A204.1 (cell line): ENCODE measurements at regions not wholly inside any gene's neighbourhood (a gene's known extent, or its start where the extent isn't known, plus 50 kb on each side); places are given as distances from the start of the nearest gene placed in this dataset.

ENCODE experiments used
- FAIRE-seq: peaks from 2 replicates; lab custom pipeline; 2012; peaks lifted over from hg19 to GRCh38; lab: Jason Lieb, UNC

- FAIRE-seq: no peak
Observed at GRCh38 chr3:1696669-1697275, 401.9 kb upstream of the CNTN4 start.

GRCh38 chr3:1699361-1699920 is 399.2 kb upstream of the CNTN4 start:
- FAIRE-seq: no peak

DNA sequence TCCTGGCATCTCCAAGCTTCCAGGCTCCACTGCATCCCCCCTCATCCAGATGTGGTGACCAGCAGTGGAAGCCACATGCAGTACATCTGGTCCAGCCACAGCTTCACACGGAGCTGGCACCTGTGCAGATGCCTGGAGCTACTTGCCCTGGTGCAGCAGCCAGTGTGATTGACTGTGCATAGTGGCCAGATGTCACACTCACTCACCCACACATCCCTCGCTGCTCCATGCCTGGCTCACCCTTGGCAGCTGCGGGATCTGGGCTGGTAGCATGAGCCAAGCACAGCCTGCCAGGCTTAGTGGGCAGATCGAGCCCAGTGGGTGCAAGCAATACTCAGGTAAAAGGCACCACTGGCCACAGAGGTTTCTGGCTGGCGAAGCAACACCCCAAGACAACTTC is 398.0 kb upstream of the CNTN4 start:
- FAIRE-seq: no peak

- FAIRE-seq: no peak
Observed at GRCh38 chr3:1703169-1703568, 395.5 kb upstream of the CNTN4 start.

DNA sequence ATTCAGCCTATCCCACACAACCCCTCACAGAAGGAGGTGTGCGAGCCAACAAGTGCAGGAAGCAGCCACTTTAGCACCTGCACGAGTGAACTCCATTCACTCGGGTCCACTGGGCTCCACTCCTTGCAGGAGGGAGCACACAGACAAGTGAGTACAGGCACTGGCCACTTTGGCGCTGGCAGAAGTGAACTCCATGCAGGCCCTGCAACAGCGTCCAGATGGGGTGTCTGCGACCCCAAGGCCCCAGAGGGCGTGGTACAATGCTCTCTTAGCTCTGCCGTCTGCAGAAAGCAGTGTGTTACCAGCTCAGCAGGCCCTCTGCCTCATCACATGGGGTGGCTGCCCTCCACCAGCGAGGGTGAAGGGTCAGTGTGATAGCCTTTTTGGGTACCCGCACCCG is 388.0 kb upstream of the CNTN4 start:
- no peak for FAIRE-seq

- no peak for FAIRE-seq
Observed at GRCh38 chr3:1717524-1717923, 381.1 kb upstream of the CNTN4 start.

- no peak for FAIRE-seq
Observed at GRCh38 chr3:1723726-1724125, 374.9 kb upstream of the CNTN4 start.

GRCh38 chr3:1726741-1727140 is 371.9 kb upstream of the CNTN4 start:
- FAIRE-seq: no peak

DNA sequence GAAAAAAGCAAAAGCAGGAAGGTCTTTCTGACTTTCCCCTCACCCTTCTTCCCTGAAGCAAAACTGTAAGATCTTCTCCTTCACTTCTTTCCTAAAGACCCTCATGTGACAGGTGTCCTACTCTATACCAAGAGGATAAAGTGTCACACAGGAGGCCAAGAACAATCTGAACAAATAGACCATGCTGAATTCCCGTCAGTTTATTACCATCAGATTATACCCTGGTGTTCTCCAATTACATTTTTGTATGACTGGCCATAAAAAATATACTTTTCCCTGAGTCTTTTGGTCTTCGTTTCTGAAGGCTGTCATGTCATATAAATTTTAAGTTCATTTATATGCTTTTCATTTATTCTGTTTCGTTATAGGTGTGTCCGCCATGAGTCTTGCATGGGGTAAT is 371.4 kb upstream of the CNTN4 start:
- FAIRE-seq: no peak

GRCh38 chr3:1728510-1728909 is 370.2 kb upstream of the CNTN4 start:
- FAIRE-seq: no peak

GRCh38 chr3:1734494-1735122 is 364.1 kb upstream of the CNTN4 start:
- no peak for FAIRE-seq

DNA sequence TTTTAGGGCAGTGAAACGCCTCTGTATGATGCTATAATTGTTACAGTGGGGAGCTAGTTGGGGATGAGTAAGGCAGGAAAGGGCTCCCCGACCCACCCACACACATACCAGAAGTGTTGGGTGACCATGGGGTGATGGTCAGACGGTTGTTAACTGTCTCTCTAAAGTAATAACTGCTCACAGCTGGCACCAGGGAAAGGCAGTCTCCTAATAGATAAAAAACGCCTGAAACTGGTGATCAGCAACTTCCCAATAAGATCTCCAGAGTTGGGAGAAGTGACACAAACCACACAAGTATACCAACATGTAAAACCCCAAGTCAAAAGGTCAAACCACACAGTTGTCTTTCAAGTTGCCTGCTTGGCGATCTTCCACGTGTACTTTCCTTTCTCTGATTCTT is 346.5 kb upstream of the CNTN4 start:
- FAIRE-seq: no peak

DNA sequence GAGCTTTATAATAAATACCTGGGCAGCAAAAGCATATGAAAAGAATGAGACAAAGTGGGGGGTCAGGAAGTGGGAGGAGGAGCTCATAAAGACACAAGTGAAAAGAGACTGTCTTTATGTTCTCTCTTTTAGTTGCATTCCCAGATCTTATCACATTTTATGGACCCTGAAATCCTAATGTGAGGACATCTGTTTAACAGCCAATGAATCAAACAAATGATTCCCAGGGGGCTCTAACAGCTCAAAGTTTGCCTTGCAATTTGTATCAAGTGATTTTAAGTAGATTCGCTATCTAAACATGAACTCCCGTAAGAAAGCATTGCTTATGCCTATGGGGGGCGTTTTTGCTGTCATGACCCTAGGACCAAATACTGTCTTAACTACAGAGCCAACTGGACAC is 332.3 kb upstream of the CNTN4 start:
- no peak for FAIRE-seq

- no peak for FAIRE-seq
Observed at GRCh38 chr3:1773679-1774078, 325.0 kb upstream of the CNTN4 start.

GRCh38 chr3:1774597-1774996 is 324.1 kb upstream of the CNTN4 start:
- no peak for FAIRE-seq

- FAIRE-seq: no peak
Observed at GRCh38 chr3:1775321-1775720, 323.3 kb upstream of the CNTN4 start.

DNA sequence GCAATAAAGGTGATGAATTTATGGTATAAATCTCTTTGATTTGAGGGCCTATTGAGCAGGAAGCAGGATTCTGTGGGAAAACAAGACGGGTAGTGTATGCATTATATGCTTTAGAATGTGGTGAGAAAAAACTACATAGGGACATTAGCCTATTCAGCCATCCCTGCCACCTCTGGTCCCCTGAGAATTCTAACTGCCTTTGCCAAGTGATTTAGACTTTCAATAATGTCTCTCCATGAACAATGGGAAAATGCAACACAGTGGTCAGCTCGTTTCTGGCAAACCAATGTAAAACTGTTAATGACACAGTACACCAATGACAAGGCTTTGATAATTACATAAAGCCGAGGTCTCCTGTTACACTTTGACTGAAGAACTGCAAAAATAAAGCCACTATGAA is 314.7 kb upstream of the CNTN4 start:
- FAIRE-seq: no peak

DNA sequence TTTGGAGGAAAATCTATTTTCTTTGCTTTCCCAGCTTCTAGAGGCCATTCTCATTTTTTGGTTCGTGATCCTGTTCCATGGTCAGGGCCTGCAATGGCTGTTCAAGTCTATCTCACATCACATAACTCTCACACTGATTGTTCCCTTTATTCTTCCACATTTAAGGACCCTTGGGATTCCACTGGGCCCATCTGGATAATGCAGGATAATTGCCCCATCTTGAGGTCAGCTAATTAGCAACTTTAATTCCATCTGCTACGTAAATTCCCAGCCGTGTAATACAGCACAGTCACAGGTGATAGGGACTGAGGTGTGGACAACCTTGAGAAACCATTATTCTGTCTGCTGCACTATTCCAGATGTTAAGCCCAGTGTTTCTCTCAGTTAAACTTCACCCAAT is 311.6 kb upstream of the CNTN4 start:
- no peak for FAIRE-seq

GRCh38 chr3:1792466-1792865 is 306.2 kb upstream of the CNTN4 start:
- FAIRE-seq: no peak

DNA sequence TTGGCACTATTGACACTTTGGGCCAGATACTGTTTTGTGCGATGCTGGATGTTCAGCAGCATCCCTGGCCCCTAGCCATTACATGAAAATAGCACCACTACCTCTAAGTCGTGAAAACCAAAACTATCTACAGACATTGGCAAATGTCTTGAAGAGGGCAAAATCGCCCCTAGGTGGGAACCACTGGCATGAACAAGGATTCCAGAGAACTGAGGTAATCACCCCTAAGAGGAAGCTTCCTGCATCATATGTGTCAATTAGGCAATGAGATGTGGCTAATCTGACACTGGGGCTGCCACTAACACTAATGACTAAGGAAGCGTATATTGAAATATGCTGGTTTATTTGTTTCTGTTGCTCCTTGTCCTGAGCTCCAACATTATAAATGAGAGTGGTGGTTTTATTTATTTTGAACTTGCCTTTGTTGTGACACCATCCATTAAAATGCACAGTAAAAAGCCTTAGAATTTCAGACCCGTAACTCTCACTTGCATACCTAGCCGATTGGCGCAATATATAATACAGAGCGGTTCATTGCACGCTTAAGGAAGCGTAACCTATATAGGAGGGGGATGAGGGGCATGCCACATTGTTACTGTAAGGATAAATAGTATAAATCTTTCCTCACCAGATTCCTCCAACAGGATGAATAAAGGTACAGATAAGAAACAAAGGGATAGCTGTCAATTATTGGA is 299.8 kb upstream of the CNTN4 start:
- FAIRE-seq: no peak

DNA sequence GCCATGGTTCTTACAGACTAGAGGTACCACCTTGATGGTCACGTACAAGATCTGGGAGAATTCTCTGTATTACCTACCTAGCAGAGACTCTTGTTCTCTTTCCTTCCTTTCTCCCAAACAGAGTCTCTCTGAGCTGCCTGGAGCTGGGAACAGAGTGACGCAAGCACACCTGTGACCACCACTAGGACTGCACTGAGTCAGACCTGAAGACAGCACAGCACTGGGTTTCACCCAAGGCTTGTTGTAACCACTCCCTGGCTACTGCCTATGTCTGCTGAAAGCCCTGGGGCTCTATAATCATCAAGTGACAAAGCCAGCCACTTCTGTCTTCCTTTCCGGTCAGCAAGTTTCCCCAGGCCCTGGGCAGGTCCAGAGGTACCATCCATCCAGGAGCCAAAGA is 293.3 kb upstream of the CNTN4 start:
- FAIRE-seq: no peak

DNA sequence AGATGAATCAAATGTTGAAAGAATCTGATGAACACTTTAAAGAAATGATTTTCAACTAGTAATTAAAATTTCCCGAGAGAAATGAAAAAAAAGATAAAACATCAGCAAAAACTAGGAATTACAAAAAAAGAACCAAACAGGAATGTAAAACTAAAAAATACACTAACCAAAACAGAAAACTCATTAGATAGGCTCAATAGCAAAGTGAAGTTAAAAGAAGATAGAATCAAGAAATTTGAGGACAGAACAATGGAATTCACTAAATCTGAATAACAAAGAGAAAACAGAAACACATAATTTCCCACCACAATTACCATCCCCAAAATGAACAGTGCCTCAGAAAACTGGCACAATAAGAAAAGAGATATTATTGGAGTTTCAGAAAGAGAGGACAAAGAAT is 290.1 kb upstream of the CNTN4 start:
- FAIRE-seq: no peak

DNA sequence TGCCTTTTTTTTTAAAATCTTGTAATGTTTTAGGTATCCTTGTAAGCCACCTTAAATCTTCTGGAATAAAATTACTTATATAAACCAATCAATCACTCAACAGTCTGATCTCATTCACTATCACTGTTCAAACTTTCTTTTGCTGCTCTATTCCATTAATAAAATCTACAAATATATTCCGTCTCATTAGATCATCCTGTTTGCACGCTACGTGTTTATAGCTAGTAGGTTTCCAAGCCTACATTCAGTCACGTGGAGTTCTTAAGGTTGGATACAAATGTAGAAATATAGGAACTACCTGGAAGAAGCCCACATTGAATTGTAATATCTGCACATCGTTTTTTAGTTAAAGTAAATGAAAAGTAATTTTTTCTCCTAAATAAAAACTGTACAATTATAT is 274.8 kb upstream of the CNTN4 start:
- FAIRE-seq: no peak

GRCh38 chr3:1824359-1824758 is 274.3 kb upstream of the CNTN4 start:
- FAIRE-seq: no peak
